ENCODE measurements at regions not wholly inside any gene's neighbourhood (a gene's known extent, or its start where the extent isn't known, plus 50 kb on each side); places are given as distances from the start of the nearest gene placed in this dataset.

GRCh38 chr3:107976202-107976800 is 114.5 kb downstream of the CD47 start:
- H3K27ac ChIP-seq (ENCODE audit: control insufficient read depth, insufficient read depth) = no peak overlapping the region
- no peaks in the 10 kb centered on the region for H3K4me1 ChIP-seq (ENCODE audit: control insufficient read depth, insufficient read depth, low read length)
- ChIA-PET RAD21 (ENCODE audit: unreplicated experiment) (no interaction called here), CTCF (interaction anchor here (0.7 kb wide), 1 partner anchor 429 kb away, joined by 4 read pairs; no protein-coding TSS in a partner anchor), POLR2A (no interaction called here), SMC1A (ENCODE audit: uncharacterized antibody, unreplicated experiment) (no interaction called here)
- no peak overlapping the region for H3K4me3 ChIP-seq
- intact Hi-C loops (cut with micrococcal nuclease; ENCODE audit: unreplicated experiment) = no loop called here
- in situ Hi-C loops (cut with MboI) = no loop called here
- ATAC-seq (no peak), FAIRE-seq (no peak), DNase-seq (ENCODE audit: low read depth, low spot score) (no peak)
- H3K27me3 ChIP-seq (replicated peaks in 1 of 2; ENCODE audit: control insufficient read depth in 2 of 2, insufficient read depth in 2 of 2, low read length in 1 of 2) = no peaks in the 10 kb centered on the region
- WGBS (ENCODE audit: insufficient coverage, insufficient replicate concordance, low lambda C conversion rate, missing lambda C conversion rate) = 19% methylated on average over 5 of the region's 5 CpGs
- H3K9ac ChIP-seq (ENCODE audit: control insufficient read depth, insufficient read depth, low read length) = no peak overlapping the region
- no peaks in the 10 kb centered on the region for H3K36me3 ChIP-seq (ENCODE audit: control insufficient read depth in 2 of 2, insufficient read depth in 2 of 2, low read length in 1 of 2)
- H2AFZ ChIP-seq (ENCODE audit: control insufficient read depth, low read depth, low read length) = no peak overlapping the region
- BruUV-seq (replicated peaks) = no TSS peak
- H4K20me1 ChIP-seq (ENCODE audit: control insufficient read depth, insufficient read depth) = no peaks in the 10 kb centered on the region
- H3K4me2 ChIP-seq (ENCODE audit: control insufficient read depth, insufficient read depth) = no peak overlapping the region
- no peaks in the 10 kb centered on the region for H3K9me3 ChIP-seq (replicated peaks; ENCODE audit: control insufficient read depth, insufficient read depth, low read length)
- H3K79me2 ChIP-seq (ENCODE audit: control insufficient read depth, insufficient read depth, low read length) = no peaks in the 10 kb centered on the region
- TF ChIP-seq NR2C2 (IDR thresholded peaks at IDR 0.05; ENCODE audit: borderline replicate concordance, control insufficient read depth, insufficient read length, low read depth) (no peak), NBN (IDR thresholded peaks at IDR 0.05) (no peak), YBX1 (IDR thresholded peaks at IDR 0.05) (no peak), ZBED1 (IDR thresholded peaks at IDR 0.05; ENCODE audit: borderline replicate concordance) (no peak), EZH2 (IDR thresholded peaks at IDR 0.05; ENCODE audit: borderline replicate concordance, control insufficient read depth, low read depth, low read length) (no peak), TCF7 (IDR thresholded peaks at IDR 0.05; ENCODE audit: borderline replicate concordance) (no peak), TAF1 (IDR thresholded peaks at IDR 0.05; ENCODE audit: borderline replicate concordance, low read depth, low read length) (no peak), ZBTB4 (CRISPR knock-in tag; IDR thresholded peaks at IDR 0.05) (no peak), SUPT20H (IDR thresholded peaks at IDR 0.05; ENCODE audit: borderline replicate concordance, control insufficient read depth, low read depth, low read length) (no peak), ATF3 (IDR thresholded peaks at IDR 0.05; ENCODE audit: borderline replicate concordance, extremely low read depth, low read depth, low read length) (no peak), SUZ12 (IDR thresholded peaks at IDR 0.05; ENCODE audit: unreplicated experiment) (no peak), NKRF (conservative IDR thresholded peaks at IDR 0.05) (no peak)
- TF ChIP-seq, protein P1, sequence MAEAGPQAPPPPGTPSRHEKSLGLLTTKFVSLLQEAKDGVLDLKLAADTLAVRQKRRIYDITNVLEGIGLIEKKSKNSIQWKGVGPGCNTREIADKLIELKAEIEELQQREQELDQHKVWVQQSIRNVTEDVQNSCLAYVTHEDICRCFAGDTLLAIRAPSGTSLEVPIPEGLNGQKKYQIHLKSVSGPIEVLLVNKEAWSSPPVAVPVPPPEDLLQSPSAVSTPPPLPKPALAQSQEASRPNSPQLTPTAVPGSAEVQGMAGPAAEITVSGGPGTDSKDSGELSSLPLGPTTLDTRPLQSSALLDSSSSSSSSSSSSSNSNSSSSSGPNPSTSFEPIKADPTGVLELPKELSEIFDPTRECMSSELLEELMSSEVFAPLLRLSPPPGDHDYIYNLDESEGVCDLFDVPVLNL (IDR thresholded peaks at IDR 0.05; ENCODE audit: low read depth, low read length) = no peak
- TF ChIP-seq, protein P2, sequence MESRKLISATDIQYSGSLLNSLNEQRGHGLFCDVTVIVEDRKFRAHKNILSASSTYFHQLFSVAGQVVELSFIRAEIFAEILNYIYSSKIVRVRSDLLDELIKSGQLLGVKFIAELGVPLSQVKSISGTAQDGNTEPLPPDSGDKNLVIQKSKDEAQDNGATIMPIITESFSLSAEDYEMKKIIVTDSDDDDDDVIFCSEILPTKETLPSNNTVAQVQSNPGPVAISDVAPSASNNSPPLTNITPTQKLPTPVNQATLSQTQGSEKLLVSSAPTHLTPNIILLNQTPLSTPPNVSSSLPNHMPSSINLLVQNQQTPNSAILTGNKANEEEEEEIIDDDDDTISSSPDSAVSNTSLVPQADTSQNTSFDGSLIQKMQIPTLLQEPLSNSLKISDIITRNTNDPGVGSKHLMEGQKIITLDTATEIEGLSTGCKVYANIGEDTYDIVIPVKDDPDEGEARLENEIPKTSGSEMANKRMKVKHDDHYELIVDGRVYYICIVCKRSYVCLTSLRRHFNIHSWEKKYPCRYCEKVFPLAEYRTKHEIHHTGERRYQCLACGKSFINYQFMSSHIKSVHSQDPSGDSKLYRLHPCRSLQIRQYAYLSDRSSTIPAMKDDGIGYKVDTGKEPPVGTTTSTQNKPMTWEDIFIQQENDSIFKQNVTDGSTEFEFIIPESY (IDR thresholded peaks at IDR 0.05) = no peak

Data from GM12878 (cell line).